GDM1 (cell line): ENCODE measurements at regions not wholly inside any gene's neighbourhood (a gene's known extent, or its start where the extent isn't known, plus 50 kb on each side); places are given as distances from the start of the nearest gene placed in this dataset.
"Not testable (repeated sequence)": the region's sequence is repeated elsewhere in the genome, so short reads cannot be mapped to it uniquely, and the experiment has no call there.

Experiments
- DNase-seq: peaks from one replicate; lab custom pipeline; 2025; lab: John Stamatoyannopoulos, UW

DNA sequence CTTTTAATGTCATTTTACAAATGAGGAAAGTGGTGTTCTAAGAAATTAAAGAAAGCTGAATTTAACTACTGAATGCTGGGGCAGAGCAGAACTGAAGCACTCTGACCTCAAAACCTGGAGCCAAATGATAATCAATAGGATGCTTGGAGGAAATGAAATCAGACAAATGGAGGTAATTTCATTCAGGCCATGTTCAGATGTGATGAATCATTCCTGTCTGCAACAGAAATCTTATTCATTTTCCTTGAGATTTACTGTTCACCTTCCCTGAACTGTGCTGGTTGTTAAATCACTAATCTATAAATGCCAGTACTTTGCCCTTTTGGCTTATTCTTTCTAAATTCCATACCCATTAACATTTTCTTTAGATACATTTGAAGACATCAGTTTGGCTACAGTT lies 85.6 kb upstream of the SNX7 start:
- no peak for DNase-seq

DNA sequence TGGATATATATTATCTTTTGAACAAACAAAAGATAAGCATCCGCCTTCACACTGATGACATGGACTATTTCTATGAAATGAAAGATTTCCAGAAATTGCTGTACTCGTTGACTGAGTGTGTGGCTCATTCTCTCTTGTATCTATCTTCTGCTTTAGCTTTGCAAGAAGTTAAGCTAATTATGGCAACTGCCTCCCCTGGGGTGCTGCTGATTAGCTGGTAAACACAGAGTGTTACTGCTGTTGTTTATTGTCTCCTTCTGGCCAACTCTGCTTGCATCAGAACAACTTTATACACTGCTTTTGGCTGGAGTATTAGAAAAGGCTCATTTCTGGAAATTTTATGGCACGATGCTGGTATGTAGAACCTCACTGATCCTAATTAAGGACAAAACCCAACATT lies 95.6 kb upstream of the SNX7 start:
- no peak for DNase-seq

DNA sequence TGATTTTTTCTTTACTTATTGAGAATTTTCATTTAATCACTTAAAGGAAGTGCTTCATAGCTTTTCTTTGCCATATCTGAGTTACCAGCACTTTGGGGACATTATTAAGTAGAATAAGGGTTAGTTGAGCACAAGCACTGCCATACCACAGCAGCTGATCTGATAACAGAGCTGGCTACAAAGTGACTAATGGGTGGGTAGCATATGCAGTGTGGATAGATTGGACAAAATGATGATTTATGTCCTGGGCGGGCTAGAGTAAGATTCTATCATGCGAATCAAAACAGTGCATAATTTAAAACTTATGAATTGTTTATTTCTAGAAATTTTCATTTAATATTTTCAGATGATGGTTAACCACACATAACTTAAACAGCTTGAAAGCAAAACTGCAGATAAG lies 102.2 kb upstream of the SNX7 start:
- DNase-seq = no peak

DNA sequence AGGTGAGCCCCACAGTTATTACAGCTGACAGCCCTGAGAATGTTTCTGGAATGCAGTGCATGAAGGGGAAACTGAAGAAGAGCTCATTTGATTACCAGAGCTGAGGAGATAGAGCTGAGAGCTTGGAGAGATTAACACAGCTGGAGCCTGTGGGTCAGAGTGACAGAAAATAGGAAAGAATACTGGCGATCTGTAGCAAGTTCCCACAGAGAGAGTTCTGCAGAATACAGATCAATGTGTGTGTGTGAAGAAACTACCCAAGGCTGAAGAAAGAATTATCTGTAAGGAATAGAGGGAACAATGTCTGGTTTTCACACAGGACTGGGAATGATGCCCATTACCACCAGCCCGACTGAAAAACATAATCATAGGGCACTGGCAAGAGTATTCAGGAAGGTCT lies 103.6 kb upstream of the SNX7 start:
- DNase-seq = no peak

DNA sequence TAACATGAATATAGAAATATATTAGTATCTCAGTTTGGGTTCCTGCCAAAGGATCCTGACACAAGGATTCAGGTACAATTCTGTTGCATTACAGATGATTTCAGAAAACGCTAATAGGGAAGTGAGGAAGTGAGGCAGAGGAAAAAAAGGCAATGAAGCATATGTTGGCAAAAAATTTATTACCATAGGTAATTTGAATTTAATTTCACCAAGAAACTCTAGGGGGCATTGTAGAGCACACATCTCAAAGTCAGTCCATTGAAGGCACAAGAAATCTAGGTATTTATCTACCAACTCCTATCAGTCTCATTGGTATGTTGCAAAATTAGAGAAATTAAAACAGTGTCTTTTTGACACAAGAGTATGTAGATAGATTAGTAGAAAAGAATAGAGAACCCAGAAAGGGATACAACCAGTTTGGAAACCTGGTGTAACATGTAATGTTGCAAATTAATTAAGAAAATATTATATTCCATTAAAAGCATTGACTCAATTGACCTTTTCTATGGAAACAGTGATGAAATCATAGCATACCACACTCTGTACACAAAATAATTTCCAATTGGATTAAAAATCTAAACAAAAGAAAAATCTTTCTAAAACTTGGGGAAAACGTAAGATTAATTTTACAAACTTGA lies 104.9 kb upstream of the SNX7 start:
- no peak for DNase-seq

DNA sequence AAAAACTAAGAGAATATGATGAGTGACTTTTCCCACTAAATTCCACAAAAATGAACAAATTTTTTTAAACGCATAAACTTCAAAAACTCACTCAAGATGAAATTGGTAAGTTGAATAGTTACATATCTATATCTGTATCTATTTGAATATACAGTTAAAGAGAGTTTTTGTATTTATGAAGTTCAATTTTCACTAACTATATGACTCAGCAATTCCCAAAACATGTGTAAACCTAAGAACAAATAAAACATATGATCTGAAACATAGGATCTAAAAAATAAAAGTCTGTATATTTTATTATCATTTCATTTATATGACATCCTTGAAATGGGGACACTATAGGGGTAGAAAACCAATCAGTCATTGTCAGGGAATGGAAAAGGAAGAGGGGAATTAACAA lies 105.7 kb upstream of the SNX7 start:
- DNase-seq = no peak

DNA sequence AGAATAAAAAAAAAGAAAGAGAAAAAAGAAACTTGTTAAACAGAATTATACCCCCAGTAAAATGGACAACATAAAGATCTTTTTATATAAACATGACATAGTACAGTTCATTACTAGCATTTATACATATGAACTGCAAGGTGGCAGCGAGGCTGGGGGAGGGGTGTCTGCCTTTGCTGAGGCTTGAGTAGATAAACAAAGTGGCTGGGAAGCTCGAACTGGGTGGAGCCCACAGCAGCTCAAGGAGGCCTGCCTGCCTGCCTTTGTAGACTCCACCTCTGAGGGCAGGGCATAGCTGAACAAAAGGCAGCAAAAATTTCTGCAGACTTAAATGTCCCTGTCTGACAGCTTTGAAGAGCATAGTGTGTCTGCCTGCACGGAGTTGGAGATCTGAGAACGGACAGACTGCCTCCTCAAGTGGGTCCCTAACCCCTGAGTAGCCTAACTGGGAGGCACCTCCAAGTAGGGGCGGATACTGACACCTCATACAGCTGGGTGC lies 108.9 kb upstream of the SNX7 start:
- not testable (repeated sequence) for DNase-seq

DNA sequence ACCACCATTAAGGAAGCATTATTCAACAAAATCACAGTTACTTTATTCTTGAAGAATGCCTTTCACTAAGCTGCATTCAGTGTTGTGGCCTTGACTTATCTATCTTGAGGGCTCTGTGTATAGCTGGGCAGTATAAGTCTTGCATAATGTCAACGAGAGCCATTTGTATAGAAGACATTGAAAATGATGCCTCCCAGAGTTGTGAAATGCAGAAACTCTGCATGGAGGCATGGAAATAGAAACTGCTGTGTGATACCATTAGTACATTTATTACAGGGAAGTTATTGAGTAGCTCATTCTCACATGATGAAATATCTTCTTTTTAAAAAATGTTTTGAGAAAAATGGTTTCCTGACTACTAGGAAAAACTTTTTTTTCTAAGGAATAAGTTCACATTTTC lies 111.4 kb upstream of the SNX7 start:
- DNase-seq = no peak

DNA sequence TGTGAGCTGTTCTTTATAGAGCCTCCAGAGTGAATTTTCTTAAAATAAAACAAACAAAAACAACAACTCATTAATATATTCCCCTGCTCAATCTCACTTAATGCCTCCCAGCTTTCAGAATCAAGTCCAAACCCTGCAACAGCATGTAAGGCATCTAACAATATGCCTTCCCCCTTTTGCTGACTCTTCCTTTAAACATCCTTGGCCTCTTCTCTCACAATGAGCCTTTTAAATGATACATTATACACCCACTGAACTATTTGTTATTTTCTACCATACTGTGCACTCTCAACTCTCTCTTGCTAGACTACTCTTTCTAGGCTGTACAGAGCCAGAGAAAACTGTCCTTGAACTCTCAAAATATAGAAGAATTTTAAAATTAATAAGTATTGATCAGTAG lies 115.2 kb upstream of the SNX7 start:
- DNase-seq = no peak

DNA sequence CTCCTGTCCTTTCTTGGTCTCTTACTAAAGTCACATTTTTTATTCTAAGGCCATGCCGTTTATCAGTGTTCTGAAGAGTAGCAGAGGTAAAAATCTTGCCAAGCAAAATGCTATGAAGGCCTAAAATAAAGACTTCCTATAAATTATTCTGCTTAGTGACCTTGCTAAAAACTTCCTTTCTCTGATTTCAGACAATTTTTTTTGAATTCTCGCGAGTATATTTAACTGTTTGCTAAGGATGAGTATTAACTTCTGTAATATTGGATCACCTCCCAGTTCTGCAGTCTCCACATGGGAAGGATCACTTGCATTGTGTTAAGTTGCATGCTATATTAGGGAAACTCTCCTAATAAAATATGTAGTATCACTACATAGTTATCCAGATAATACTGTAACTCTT lies 123.4 kb upstream of the SNX7 start:
- no peak for DNase-seq

DNA sequence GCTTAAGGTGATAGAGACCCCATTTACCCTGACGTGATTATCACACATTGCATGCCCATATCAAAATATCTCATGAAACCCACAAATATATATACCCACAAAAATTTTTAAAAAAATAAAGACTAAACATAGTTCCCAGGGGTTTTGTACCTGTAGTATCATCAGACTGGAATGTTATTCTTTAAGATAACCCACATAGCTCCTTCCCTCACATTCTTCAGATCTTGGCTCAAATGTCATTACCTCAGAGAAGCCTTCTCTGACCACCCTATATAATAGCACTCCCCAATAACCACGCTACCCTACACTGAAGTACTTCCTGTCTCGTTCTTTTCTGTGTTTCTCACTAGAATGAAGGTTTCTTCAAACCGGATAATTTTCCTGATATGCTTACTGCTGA lies 138.3 kb upstream of the SNX7 start:
- no peak for DNase-seq

DNA sequence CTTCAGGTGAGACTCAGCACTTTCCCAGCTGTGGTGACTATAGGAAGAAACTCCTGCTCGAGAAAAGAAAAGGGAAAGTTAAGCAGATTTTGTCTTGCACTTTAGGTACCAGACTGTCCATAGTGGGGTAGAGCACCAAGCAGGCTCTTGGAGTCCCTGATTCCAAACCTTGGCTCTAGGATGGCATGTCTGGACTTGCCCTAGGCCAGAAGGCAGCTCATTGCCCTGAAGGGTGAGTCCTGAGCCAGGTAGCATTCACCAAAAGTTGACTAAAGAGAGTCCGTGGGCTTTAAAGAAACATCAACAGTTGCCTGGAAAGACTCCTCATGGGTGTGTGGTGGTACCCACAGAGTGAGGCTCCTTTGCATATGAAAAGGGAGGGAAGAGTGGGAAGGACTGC lies 145.2 kb upstream of the SNX7 start:
- no peak for DNase-seq

DNA sequence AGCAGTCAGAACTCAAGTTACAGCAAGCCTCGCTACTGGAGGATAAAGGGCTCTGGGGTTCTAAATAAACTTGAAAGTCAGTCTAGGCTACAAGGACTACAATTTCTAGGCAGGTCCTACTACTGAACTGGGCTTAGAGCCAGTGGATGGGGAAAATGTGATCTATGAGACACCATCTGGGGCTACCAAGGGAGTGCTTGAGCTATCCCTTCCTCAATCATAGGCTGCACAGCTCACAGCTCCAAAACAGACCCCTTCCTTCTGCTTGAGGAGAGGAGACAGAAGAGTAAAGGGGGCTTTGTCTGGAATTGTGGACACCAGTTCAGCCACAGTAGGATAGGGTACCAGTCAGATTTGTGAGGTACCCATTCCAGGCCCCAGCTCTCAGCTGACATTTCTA lies 145.8 kb upstream of the SNX7 start:
- DNase-seq = no peak

DNA sequence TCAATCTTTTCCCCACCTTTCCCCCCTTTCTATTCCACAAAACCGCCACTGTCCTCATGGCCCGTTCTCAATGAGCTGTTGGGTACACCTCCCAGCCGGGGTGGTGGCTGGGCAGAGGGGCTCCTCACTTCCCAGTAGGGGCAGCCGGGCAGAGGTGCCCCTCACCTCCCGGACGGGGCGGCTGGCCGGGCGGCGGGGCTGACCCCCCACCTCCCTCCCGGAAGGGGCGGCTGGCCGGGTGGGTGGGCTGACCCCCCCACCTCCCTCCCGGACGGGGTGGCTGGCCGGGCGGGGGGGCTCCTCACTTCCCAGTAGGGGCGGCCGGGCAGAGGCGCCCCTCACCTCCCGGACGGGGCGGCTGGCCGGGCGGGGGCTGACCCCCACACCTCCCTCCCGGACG lies 149.3 kb upstream of the SNX7 start:
- DNase-seq = not testable (repeated sequence)

DNA sequence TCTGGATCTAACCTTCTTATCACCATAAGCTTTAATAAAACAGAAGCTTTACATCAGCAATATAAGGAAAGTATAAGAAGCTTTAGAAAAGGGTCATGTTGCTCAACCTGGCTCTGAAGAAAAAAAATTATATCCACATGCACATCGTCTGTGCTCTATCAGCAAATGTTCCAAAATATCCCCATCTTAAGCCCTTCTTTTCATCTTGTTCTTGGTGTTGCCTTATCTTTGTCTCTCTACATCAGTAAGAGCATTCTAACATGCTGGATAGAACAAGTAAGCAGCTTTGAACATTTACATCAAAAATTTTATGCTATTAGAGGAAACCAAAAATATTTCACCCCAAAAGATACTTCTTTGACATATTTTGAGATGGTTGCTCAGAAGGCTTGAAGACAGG lies 157.8 kb upstream of the SNX7 start:
- DNase-seq = no peak

DNA sequence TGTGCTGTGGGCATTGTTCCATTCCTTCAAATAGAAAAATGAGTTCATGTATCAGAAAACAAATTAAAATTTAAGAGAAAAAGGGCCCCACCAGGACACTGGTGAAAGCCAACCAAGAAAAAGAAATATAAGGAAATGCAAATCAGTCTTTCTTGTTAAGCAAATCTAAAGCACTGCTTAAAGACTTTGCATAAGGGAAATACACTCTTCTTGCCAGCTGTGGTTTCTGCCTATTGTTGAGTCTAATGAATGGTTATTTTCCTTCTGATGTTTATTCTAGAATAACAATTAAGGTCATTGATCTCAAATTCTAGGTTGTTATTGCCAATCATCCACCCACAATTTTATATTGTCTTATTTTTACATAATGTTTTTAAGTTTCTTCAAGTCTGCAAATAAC lies 158.6 kb upstream of the SNX7 start:
- no peak for DNase-seq

DNA sequence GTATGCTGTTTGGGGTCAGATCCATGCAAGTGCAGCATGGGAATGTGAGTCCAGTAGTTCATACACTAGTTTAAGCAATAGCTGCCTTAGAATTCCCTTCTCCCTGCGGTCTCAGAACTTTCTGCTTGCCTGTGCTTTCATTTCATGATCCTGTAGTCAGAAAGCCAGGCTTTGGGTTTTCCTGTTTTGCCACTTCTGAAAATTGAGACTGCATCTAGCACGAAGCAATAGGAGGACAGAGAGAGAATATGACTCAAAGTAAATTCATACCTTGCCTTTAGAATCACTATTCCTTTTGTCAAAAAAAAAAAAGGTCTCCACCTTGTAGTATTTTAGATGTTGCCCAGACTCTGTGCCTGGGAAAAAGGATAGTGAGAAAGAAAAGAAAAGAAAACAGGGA lies 161.2 kb upstream of the SNX7 start:
- no peak for DNase-seq

DNA sequence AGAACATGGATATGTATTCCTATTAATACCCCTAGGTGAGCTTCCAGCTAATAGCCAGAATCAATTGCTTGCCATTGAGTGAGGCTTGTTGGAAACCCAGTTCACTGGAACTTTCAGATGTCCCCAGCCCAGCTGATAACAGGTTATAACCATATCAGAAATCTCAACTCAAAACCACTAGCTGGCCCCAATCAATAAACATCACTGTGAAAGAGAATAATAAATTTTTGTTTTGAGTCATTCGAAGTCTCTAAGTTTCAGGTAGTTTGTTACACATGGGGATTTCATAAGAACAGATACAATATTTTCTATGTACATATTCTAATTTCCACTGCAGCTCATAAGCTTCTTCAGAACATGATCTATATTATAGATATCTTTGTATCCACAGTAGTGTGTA lies 162.9 kb upstream of the SNX7 start:
- DNase-seq = no peak

DNA sequence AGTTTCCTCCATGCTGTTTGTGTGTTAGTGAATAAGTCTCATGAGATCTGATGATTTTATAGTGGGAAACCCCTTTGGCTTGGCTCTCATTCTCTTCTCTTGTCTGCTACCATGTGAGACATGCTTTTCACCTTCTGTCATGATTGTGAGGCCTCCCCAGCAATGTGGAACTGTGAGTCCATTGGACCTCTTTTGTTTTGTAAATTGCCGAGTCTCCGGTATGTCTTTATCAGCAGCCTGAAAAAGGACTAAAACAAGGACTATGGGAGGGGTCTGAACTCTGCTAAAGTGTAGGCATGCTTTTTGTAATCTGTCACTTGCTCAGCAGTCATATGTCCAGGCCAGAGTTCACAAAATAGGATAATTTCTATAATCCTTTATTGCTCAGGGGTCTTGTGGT lies 164.0 kb upstream of the SNX7 start:
- no peak for DNase-seq

DNA sequence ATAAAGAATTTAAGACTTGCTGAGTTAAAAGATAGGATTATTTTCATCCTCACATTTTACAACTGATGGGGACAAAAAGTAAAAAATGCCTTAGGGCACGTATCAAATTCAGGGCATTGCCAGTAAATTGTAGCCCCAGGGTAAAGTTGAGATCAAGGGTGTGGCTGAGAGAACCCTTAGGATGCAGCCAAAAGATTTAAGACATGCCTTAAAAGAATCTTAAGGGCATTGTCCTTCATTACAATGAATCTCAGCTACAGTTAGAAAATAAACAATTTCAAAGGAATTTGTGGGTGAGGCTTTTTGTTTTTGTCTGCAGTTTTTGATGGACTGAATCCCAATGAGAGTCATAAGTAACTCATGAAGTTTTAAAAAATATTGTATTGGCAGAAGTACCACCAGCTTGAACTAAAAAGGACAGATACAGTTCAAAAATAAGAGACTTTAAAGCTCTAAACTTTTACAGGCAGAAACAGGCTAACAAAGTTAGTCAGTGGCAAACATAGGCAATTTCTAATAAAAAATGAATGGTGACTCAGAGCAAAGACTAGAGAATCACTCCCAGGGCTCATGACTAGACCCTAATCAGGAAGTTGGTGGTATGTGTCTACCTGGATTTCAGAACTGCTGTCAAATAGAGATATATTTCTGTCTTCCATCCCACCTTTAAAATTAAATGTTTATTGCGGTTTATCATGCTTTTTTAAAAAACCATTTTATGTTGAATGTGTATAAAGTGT lies 165.1 kb upstream of the SNX7 start:
- DNase-seq = no peak

DNA sequence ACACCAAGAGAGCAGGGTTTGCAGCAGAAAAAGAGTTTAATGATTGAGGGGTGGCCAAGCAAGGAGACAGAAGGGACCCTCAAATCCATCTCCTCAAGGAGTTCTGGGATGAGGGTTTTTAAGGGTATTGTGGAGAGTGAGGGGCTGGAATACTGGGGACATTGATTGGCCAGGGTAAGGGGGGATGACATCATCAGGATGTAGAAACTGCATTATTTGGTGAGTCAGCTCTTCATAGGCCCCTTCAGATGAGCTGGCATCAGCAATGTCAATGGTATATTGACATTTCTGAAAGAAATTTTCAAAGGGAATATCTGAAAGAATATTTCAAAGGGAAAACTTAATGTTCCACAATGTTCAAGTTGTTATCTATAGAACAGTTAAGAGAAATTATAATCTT lies 168.1 kb upstream of the SNX7 start:
- DNase-seq = no peak

DNA sequence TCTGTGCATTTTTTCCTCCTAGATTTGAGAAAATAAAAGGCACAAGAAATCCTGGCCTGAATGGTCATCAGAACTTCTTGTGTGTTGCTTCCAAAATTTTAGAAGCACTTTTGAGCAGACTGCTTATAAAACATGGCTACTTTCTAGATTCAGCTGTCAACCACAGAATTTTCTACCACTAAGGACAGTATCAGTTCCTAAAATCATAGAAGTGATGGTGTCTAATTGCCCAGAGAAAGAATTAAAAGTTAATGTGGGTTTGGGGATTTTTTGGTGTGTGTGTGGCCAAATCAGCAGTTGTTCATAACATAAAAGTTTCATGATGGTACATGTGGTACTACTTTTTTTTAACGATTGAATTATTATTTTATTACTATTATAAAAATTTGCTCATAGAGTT lies 171.4 kb upstream of the SNX7 start:
- no peak for DNase-seq

DNA sequence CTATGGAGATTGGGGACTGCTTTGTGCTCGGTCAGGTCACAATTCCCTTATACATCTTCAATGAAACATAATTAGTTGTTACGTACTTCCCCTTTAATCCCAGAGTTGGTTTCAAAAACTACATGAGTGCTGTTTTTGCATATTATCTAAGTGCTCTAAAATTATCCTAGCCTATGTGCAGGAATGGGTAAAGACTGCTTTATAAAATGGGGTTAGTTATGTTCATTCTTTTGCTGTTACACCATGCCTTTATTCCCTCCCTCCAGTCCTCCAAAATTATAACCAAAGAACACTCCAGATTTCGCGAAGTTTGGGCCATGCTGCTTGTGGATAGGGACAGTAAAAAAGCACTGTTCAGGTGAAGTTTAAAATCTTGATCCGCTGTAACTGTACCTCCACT lies 173.9 kb upstream of the SNX7 start:
- no peak for DNase-seq

DNA sequence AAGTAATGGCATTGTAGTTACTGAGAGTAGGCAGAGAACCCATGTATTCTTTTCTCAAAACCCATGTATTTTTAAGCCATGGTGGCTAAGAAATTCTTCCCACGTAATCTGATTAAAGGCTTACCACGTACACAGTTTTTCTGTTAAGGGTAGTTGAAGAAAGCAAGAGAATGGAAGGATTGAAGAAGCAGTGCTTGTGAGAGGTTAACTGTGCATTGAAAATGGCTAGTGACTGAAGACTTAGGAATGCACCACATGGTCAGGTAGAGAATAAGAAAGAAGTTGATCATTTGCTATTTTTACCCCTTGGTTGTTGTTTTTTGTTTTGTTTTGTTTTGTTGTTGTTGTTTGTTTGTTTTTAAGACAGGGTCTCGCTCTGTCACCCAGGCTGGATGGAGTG lies 178.9 kb upstream of the SNX7 start:
- DNase-seq = no peak
